ENCODE measurements at regions not wholly inside any gene's neighbourhood (a gene's known extent, or its start where the extent isn't known, plus 50 kb on each side); places are given as distances from the start of the nearest gene placed in this dataset.

GRCh38 chr6:69623357-69623756 is 173.5 kb downstream of the LMBRD1 start:
- DNase-seq, result no peak
- no peaks in the 10 kb centered on the region for H3K4me1 ChIP-seq
- H3K27me3 ChIP-seq, result no peaks in the 10 kb centered on the region
- H3K36me3 ChIP-seq, result no peaks in the 10 kb centered on the region
- no peak overlapping the region for H3K4me3 ChIP-seq
- intact Hi-C loops (cut with DNase I; ENCODE audit: low total_unique reads), result no loop called here
- H3K27ac ChIP-seq, result no peak overlapping the region
- TF ChIP-seq POLR2A (IDR thresholded peaks at IDR 0.05) (no peak), CTCF (IDR thresholded peaks at IDR 0.05) (no peak)
- H3K9me3 ChIP-seq, result no peaks in the 10 kb centered on the region

GRCh38 chr6:69622924-69623323 is 173.9 kb downstream of the LMBRD1 start:
- DNase-seq, result no peak
- Histone ChIP-seq H3K36me3 (no peaks in the 10 kb centered on the region), H3K9me3 (no peaks in the 10 kb centered on the region), H3K27ac (no peak overlapping the region), H3K27me3 (no peaks in the 10 kb centered on the region), H3K4me3 (no peak overlapping the region), H3K4me1 (no peaks in the 10 kb centered on the region)
- intact Hi-C loops (cut with DNase I; ENCODE audit: low total_unique reads), result no loop called here
- TF ChIP-seq POLR2A (IDR thresholded peaks at IDR 0.05) (no peak), CTCF (IDR thresholded peaks at IDR 0.05) (no peak)

DNA sequence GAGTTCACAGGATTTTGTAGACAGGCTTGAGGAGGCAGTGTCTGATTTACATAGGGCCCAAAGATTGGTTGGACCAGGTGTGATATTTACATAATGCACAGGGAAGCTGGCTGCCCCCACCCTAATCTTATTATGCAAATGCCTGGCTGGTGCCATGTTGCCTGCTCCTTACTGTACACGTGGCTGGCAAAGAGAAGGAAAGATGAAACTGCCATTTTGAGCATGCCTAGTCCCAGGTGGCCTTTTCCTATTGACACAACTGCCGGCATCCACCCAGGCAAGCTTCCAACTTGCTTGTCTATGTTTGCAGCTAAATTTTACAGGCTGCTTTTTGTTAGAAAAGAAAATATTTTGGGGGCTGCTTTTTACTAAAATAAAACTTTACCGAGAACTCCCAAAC is 174.6 kb downstream of the LMBRD1 start:
- intact Hi-C loops (cut with DNase I; ENCODE audit: low total_unique reads), result no loop called here
- Histone ChIP-seq H3K4me3 (no peak overlapping the region), H3K27me3 (no peaks in the 10 kb centered on the region), H3K27ac (no peak overlapping the region), H3K4me1 (no peaks in the 10 kb centered on the region), H3K9me3 (no peaks in the 10 kb centered on the region), H3K36me3 (no peaks in the 10 kb centered on the region)
- no peak for TF ChIP-seq POLR2A (IDR thresholded peaks at IDR 0.05)
- no peak for TF ChIP-seq CTCF (IDR thresholded peaks at IDR 0.05)
- DNase-seq, result no peak

GRCh38 chr6:69617163-69617562 is 179.6 kb downstream of the LMBRD1 start:
- Histone ChIP-seq H3K27me3 (no peaks in the 10 kb centered on the region), H3K36me3 (no peaks in the 10 kb centered on the region), H3K27ac (no peak overlapping the region), H3K9me3 (no peaks in the 10 kb centered on the region), H3K4me3 (no peak overlapping the region), H3K4me1 (no peaks in the 10 kb centered on the region)
- TF ChIP-seq POLR2A (IDR thresholded peaks at IDR 0.05) (no peak), CTCF (IDR thresholded peaks at IDR 0.05) (no peak)
- intact Hi-C loops (cut with DNase I; ENCODE audit: low total_unique reads), result no loop called here
- DNase-seq, result no peak

- Histone ChIP-seq H3K9me3 (peaks cover 0 to 4% of the 10 kb centered on the region in 2 donors), H3K27ac (no peak overlapping the region), H3K27me3 (no peaks in the 10 kb centered on the region), H3K4me3 (no peak overlapping the region), H3K4me1 (no peaks in the 10 kb centered on the region), H3K36me3 (no peaks in the 10 kb centered on the region)
- TF ChIP-seq POLR2A (IDR thresholded peaks at IDR 0.05) (no peak), CTCF (IDR thresholded peaks at IDR 0.05) (no peak)
- DNase-seq, result no peak
- intact Hi-C loops (cut with DNase I; ENCODE audit: low total_unique reads), result no loop called here
Measured at GRCh38 chr6:69609836-69610472, 186.9 kb downstream of the LMBRD1 start.
